GM08714 (cell line): ENCODE measurements at regions not wholly inside any gene's neighbourhood (a gene's known extent, or its start where the extent isn't known, plus 50 kb on each side); places are given as distances from the start of the nearest gene placed in this dataset.
"Not testable (repeated sequence)": the region's sequence is repeated elsewhere in the genome, so short reads cannot be mapped to it uniquely, and the experiment has no call there.

Experiments used
- H3K4me3 ChIP-seq: fragments of 200-500 bp; sonication (Bioruptor generic); 2 replicates; pipeline ENCODE4 v1.5.1; 2014; ENCODE audit warnings: mild to moderate bottlenecking, low read length, inconsistent platforms
- ZNF274 ChIP-seq: IDR thresholded peaks from 2 replicates; pipeline ENCODE4 v1.6.1; 2012; ENCODE audit warnings: mild to moderate bottlenecking, low read depth, low read length

GRCh38 chr13:24984134-24984533 lies 111.8 kb upstream of the PABPC3 start:
- no peak overlapping the region for H3K4me3 ChIP-seq
- no peak for TF ChIP-seq ZNF274

DNA sequence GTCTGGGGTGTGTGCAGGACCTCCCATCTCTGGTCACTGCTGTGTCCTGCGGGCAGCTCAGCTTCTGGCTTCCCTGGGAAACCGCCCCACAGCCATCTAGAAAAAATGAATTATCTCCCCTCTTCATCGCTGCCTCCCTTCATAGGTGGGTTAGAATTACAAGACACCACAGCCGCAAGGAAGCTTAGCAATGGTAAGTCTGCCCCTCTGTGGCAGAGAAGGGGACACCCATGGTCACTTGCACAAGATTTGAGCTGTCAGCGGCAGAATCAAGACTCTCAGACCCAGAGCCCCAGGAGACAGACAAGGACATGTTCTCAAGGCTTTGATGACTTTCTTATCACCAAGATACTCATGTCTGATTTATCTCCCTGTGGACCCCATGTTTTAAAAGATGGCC lies 110.8 kb upstream of the PABPC3 start:
- TF ChIP-seq ZNF274, result no peak

GRCh38 chr13:24985896-24986295 lies 110.0 kb upstream of the PABPC3 start:
- no peak overlapping the region for H3K4me3 ChIP-seq
- no peak for TF ChIP-seq ZNF274

More for the DNA sequence above, 110.8 kb upstream of the PABPC3 start:
- no peak overlapping the region for H3K4me3 ChIP-seq

DNA sequence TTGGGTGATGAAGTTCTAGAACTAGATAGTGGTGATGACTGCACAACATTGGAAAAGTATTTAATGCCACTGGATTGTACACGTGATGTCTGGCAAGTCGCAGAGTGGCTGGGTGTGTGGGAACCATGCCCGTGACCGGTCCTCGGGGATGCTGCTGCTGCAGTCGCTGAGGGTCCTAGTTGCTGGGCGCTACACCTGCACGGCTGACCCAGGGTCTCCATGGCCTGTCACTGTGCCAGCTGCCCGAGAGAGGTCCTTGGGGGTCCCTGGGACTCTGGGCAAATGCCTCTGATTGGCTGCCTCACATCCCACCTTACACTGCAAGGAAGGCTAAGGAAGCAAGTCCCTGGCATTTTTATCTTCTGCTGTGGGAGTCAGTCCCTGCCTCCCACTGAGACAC lies 109.1 kb upstream of the PABPC3 start:
- TF ChIP-seq ZNF274, result no peak
- H3K4me3 ChIP-seq, result no peak overlapping the region

DNA sequence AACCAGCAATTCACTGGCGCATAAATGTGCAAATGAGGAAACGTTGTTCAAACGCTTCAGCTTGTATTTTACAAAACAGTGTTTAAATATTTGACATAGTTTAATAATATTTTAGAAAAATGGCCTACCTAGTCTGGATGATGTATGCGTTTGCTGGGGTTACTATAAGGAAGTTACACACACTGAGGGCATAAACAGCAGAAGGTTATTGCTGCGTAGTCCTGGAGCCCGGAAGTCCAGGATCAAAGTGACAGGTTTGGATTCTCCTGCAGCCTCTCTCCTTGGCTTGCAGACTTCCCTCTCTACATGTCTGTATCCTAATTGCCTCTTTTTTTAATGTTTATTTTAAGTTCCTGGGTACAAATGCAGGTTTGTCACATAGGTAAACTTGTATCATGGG lies 106.0 kb upstream of the PABPC3 start:
- H3K4me3 ChIP-seq, result not testable (repeated sequence)

GRCh38 chr13:24992946-24993345 lies 103.0 kb upstream of the PABPC3 start:
- not testable (repeated sequence) for H3K4me3 ChIP-seq

DNA sequence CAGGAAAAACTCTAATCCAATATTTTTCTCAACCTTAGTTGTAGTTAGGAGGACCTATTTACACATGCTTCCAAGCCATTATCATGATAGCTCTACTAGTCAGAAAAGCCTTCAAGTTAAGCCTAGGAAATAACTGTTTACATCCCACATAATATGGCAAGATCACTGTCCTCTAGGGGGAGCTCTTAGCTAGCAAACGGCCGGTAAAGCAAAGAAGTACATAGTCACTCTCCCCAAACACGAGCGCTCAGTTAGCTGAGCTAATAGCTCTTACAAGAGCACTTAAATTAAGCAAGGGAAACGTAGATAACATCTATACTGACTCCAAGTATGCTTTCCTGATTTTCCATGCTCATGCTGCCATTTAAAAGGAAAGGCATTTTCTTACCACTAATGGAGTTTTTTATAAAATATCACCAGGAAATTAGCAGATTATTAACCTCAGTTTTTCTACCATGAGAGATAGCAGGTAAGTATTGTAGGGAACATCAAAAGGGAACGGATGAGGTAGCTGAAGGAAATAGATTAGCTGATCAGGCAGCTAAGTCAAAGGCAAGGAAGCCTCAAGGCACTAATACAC lies 100.6 kb upstream of the PABPC3 start:
- no peak for TF ChIP-seq ZNF274
- no peak overlapping the region for H3K4me3 ChIP-seq

- H3K4me3 ChIP-seq, result no peak overlapping the region
- TF ChIP-seq ZNF274, result no peak
These were observed 98.5 kb upstream of the PABPC3 start for GRCh38 chr13:24997367-24997967.

GRCh38 chr13:24998433-24998832 lies 97.5 kb upstream of the PABPC3 start:
- TF ChIP-seq ZNF274, result no peak
- H3K4me3 ChIP-seq, result no peak overlapping the region

GRCh38 chr13:25001476-25002206 lies 94.3 kb upstream of the PABPC3 start:
- TF ChIP-seq ZNF274, result no peak

GRCh38 chr13:25002311-25002710 lies 93.6 kb upstream of the PABPC3 start:
- H3K4me3 ChIP-seq, result not testable (repeated sequence)

More at GRCh38 chr13:25001476-25002206, 94.3 kb upstream of the PABPC3 start:
- H3K4me3 ChIP-seq, result no peak overlapping the region

GRCh38 chr13:25004489-25004888 lies 91.4 kb upstream of the PABPC3 start:
- not testable (repeated sequence) for H3K4me3 ChIP-seq

- not testable (repeated sequence) for H3K4me3 ChIP-seq
These were observed 90.9 kb upstream of the PABPC3 start for GRCh38 chr13:25005050-25005497.

GRCh38 chr13:25007389-25007788 lies 88.5 kb upstream of the PABPC3 start:
- H3K4me3 ChIP-seq, result not testable (repeated sequence)

GRCh38 chr13:25014398-25014973 lies 81.5 kb upstream of the PABPC3 start:
- not testable (repeated sequence) for H3K4me3 ChIP-seq

GRCh38 chr13:25017176-25017575 lies 78.8 kb upstream of the PABPC3 start:
- H3K4me3 ChIP-seq, result not testable (repeated sequence)

DNA sequence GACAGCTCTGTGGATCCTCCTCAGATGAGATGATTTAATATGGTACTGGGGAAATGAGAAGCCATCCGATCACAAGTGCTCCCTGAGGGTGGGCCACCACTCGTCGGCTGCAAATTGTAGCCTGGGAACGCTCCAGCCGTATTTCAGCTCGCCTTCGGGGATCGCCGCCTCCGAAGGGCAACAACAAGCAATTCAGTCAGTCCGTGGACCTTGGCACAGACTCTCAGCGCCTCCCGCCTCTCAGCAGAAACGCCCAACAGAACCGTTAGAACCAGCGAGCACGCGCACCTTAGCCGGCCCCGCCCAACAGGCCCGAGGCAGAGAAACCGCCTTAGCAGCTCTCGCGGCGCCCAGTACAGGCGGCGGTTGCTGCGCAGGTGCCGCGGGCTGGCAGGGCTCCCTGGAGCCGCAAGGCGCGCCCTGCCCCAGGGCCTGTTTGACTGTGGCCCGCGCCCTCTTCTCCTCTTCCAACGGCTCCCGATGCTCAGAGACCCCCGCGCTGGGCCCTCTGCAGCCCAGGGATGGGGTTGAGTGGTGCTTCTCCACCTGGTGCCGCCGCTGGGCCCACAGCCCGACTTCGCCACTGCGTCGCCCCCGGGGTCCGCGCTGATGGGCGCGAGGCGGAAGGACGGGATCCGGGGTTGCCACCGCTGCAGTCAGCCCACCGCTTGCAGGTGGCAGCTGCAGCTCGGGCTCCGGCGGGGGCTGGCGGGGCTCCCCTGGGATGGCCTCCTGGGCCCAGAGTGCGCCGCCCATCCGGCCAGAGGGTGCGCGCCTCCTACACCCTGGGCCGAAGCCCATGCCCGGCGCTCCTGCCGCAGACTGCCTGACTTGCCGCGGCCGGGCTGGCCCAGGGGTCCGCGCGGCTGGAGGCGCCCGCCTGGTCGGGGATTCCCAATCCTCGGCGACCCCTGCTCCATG lies 77.9 kb upstream of the PABPC3 start:
- peak overlapping the region; percentile 33; the same call in 1 of the 2 replicates for H3K4me3 ChIP-seq
